ENCODE measurements at regions not wholly inside any gene's neighbourhood (a gene's known extent, or its start where the extent isn't known, plus 50 kb on each side); places are given as distances from the start of the nearest gene placed in this dataset.
"Not testable (repeated sequence)": the region's sequence is repeated elsewhere in the genome, so short reads cannot be mapped to it uniquely, and the experiment has no call there.

DNA sequence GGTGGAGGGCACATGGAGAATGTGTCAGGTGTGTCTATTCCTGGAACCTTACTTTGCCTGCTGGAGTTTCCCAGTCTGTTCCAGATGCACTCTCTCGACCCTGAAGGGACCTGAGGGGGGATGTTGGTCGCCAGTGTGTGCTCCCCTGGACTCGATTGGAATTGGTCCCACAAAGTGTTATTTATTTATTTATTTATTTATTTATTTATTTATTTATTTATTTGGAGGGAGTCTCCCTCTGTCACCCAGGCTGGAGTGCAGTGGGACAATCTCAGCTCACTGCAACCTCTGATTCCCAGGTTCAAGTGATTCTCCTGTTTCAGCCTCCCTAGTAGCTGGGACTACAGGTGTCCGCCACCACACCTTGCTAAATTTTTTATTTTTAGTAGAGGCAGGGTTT lies 329.1 kb upstream of the ZNF337 start:
- TF ChIP-seq, protein P1, sequence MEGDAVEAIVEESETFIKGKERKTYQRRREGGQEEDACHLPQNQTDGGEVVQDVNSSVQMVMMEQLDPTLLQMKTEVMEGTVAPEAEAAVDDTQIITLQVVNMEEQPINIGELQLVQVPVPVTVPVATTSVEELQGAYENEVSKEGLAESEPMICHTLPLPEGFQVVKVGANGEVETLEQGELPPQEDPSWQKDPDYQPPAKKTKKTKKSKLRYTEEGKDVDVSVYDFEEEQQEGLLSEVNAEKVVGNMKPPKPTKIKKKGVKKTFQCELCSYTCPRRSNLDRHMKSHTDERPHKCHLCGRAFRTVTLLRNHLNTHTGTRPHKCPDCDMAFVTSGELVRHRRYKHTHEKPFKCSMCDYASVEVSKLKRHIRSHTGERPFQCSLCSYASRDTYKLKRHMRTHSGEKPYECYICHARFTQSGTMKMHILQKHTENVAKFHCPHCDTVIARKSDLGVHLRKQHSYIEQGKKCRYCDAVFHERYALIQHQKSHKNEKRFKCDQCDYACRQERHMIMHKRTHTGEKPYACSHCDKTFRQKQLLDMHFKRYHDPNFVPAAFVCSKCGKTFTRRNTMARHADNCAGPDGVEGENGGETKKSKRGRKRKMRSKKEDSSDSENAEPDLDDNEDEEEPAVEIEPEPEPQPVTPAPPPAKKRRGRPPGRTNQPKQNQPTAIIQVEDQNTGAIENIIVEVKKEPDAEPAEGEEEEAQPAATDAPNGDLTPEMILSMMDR (conservative IDR thresholded peaks at IDR 0.05; ENCODE audit: low read length), result not testable (repeated sequence)
- not testable (repeated sequence) for TF ChIP-seq EZH2phosphoT487 (IDR thresholded peaks at IDR 0.05; ENCODE audit: borderline replicate concordance, low read depth, low read length)
